MG63 (cell line): ENCODE measurements at regions not wholly inside any gene's neighbourhood (a gene's known extent, or its start where the extent isn't known, plus 50 kb on each side); places are given as distances from the start of the nearest gene placed in this dataset.

ENCODE experiments used
- DNase-seq: peaks from one replicate; pipeline ENCODE4 v3.0.0-alpha.2; 2020
- H3K27me3 ChIP-seq: fragments of 250-450 bp; sonication (Bioruptor Pico); 2 replicates; pipeline ENCODE4 v1.5.1; 2020; ENCODE audit warnings: mild to moderate bottlenecking, moderate library complexity
- H3K36me3 ChIP-seq: fragments of 250-450 bp; sonication (Bioruptor Pico); 2 replicates; pipeline ENCODE4 v1.5.1; 2020; ENCODE audit warnings: mild to moderate bottlenecking, moderate library complexity
- H3K4me3 ChIP-seq: fragments of 250-450 bp; sonication (Bioruptor Pico); 2 replicates; pipeline ENCODE4 v1.5.1; 2020; ENCODE audit warnings: mild to moderate bottlenecking, moderate library complexity
- H3K9me3 ChIP-seq: fragments of 250-450 bp; sonication (Bioruptor Pico); 2 replicates; pipeline ENCODE4 v1.5.1; 2020; ENCODE audit warnings: mild to moderate bottlenecking, moderate library complexity

- H3K27me3 ChIP-seq: 0 out of 2 replicates have a peak, but pooled peaks cover 2% of the 10 kb centered on the region
- no peaks in the 10 kb centered on the region for H3K9me3 ChIP-seq
- no peak for DNase-seq
- H3K4me3 ChIP-seq: no peak overlapping the region
- no peaks in the 10 kb centered on the region for H3K36me3 ChIP-seq
Observed at GRCh38 chr5:8241558-8241957, 372.6 kb downstream of the MTRR start.

GRCh38 chr5:8247049-8247899 is 378.3 kb downstream of the MTRR start:
- DNase-seq: no peak
- no peak overlapping the region for H3K4me3 ChIP-seq
- H3K36me3 ChIP-seq: no peaks in the 10 kb centered on the region
- 0 out of 2 replicates have a peak, but pooled peaks cover 4% of the 10 kb centered on the region for H3K27me3 ChIP-seq
- H3K9me3 ChIP-seq: no peaks in the 10 kb centered on the region

- no peaks in the 10 kb centered on the region for H3K36me3 ChIP-seq
- H3K27me3 ChIP-seq: peaks cover 2% of the 10 kb centered on the region; the same call in 1 of the 2 replicates
- no peak overlapping the region for H3K4me3 ChIP-seq
- no peaks in the 10 kb centered on the region for H3K9me3 ChIP-seq
- DNase-seq: no peak
Observed at GRCh38 chr5:8253376-8253775, 384.4 kb downstream of the MTRR start.

GRCh38 chr5:8254674-8255073 is 385.7 kb downstream of the MTRR start:
- Histone ChIP-seq H3K4me3 (no peak overlapping the region), H3K36me3 (no peaks in the 10 kb centered on the region), H3K27me3 (peaks cover 2% of the 10 kb centered on the region; the same call in 1 of the 2 replicates), H3K9me3 (no peaks in the 10 kb centered on the region)
- no peak for DNase-seq

- no peaks in the 10 kb centered on the region for H3K9me3 ChIP-seq
- no peaks in the 10 kb centered on the region for H3K36me3 ChIP-seq
- peaks cover 1% of the 10 kb centered on the region; the same call in 1 of the 2 replicates for H3K27me3 ChIP-seq
- no peak overlapping the region for H3K4me3 ChIP-seq
- no peak for DNase-seq
Observed at GRCh38 chr5:8258801-8259200, 389.9 kb downstream of the MTRR start.

- no peak for DNase-seq
- no peaks in the 10 kb centered on the region; the same call in 1 of the 2 replicates for H3K9me3 ChIP-seq
- peaks cover 3% of the 10 kb centered on the region; the same call in 1 of the 2 replicates for H3K27me3 ChIP-seq
- H3K4me3 ChIP-seq: no peak overlapping the region
- no peaks in the 10 kb centered on the region for H3K36me3 ChIP-seq
Observed at GRCh38 chr5:8270246-8270645, 401.3 kb downstream of the MTRR start.

GRCh38 chr5:8280711-8281363 is 411.9 kb downstream of the MTRR start:
- no peak for DNase-seq

GRCh38 chr5:8288334-8288733 is 419.4 kb downstream of the MTRR start:
- no peaks in the 10 kb centered on the region for H3K36me3 ChIP-seq
- no peak overlapping the region for H3K4me3 ChIP-seq
- H3K27me3 ChIP-seq: no peaks in the 10 kb centered on the region
- no peak for DNase-seq
- no peaks in the 10 kb centered on the region for H3K9me3 ChIP-seq

More at GRCh38 chr5:8280711-8281363, 411.9 kb downstream of the MTRR start:
- no peaks in the 10 kb centered on the region for H3K27me3 ChIP-seq
- no peaks in the 10 kb centered on the region for H3K36me3 ChIP-seq
- no peak overlapping the region for H3K4me3 ChIP-seq
- no peaks in the 10 kb centered on the region for H3K9me3 ChIP-seq

GRCh38 chr5:8288897-8289516 is 420.1 kb downstream of the MTRR start:
- Histone ChIP-seq H3K27me3 (no peaks in the 10 kb centered on the region), H3K36me3 (no peaks in the 10 kb centered on the region), H3K4me3 (no peak overlapping the region), H3K9me3 (no peaks in the 10 kb centered on the region)
- DNase-seq: no peak

- H3K36me3 ChIP-seq: no peaks in the 10 kb centered on the region
- H3K27me3 ChIP-seq: no peaks in the 10 kb centered on the region
- no peak for DNase-seq
- H3K9me3 ChIP-seq: no peaks in the 10 kb centered on the region
- H3K4me3 ChIP-seq: no peak overlapping the region
Observed at GRCh38 chr5:8289779-8290178, 420.8 kb downstream of the MTRR start.

GRCh38 chr5:8290721-8291120 is 421.8 kb downstream of the MTRR start:
- no peak overlapping the region for H3K4me3 ChIP-seq
- DNase-seq: no peak
- H3K27me3 ChIP-seq: no peaks in the 10 kb centered on the region
- H3K9me3 ChIP-seq: no peaks in the 10 kb centered on the region
- H3K36me3 ChIP-seq: no peaks in the 10 kb centered on the region

GRCh38 chr5:8291641-8292040 is 422.7 kb downstream of the MTRR start:
- H3K27me3 ChIP-seq: no peaks in the 10 kb centered on the region
- H3K9me3 ChIP-seq: no peaks in the 10 kb centered on the region
- H3K36me3 ChIP-seq: no peaks in the 10 kb centered on the region
- DNase-seq: no peak
- no peak overlapping the region for H3K4me3 ChIP-seq

- Histone ChIP-seq H3K9me3 (no peaks in the 10 kb centered on the region), H3K27me3 (no peaks in the 10 kb centered on the region; the same call in 1 of the 2 replicates), H3K36me3 (no peaks in the 10 kb centered on the region), H3K4me3 (no peak overlapping the region)
- DNase-seq: no peak
Observed at GRCh38 chr5:8295141-8295540, 426.2 kb downstream of the MTRR start.

- Histone ChIP-seq H3K4me3 (no peak overlapping the region), H3K9me3 (no peaks in the 10 kb centered on the region), H3K36me3 (no peaks in the 10 kb centered on the region), H3K27me3 (no peaks in the 10 kb centered on the region; the same call in none of the 2 replicates)
- DNase-seq: no peak
Observed at GRCh38 chr5:8299716-8300115, 430.8 kb downstream of the MTRR start.

- no peak for DNase-seq
- no peaks in the 10 kb centered on the region for H3K36me3 ChIP-seq
- no peak overlapping the region for H3K4me3 ChIP-seq
- no peaks in the 10 kb centered on the region; the same call in 1 of the 2 replicates for H3K27me3 ChIP-seq
- no peaks in the 10 kb centered on the region for H3K9me3 ChIP-seq
Observed at GRCh38 chr5:8304341-8304740, 435.4 kb downstream of the MTRR start.

- H3K36me3 ChIP-seq: no peaks in the 10 kb centered on the region
- no peaks in the 10 kb centered on the region; the same call in 1 of the 2 replicates for H3K27me3 ChIP-seq
- no peaks in the 10 kb centered on the region for H3K9me3 ChIP-seq
- DNase-seq: no peak
- no peak overlapping the region for H3K4me3 ChIP-seq
Observed at GRCh38 chr5:8306288-8306896, 437.4 kb downstream of the MTRR start.

GRCh38 chr5:8314965-8315364 is 446.0 kb downstream of the MTRR start:
- no peak for DNase-seq
- Histone ChIP-seq H3K27me3 (no peaks in the 10 kb centered on the region), H3K36me3 (no peaks in the 10 kb centered on the region), H3K4me3 (no peak overlapping the region), H3K9me3 (no peaks in the 10 kb centered on the region)
